A549 (cell line): ENCODE measurements at regions not wholly inside any gene's neighbourhood (a gene's known extent, or its start where the extent isn't known, plus 50 kb on each side); places are given as distances from the start of the nearest gene placed in this dataset.

Source experiments
- ATAC-seq, 2 experiments: fragments of 200-7000 bp in 1 of 2; fragments of >200 bp in 1 of 2; cut with Nextera tagmentation in 1 of 2; cut with Tn5 transposase in 1 of 2; 3 replicates each; pipeline versions ENCODE4 v1.8.0 to v1.9.1; 2018 to 2020; ENCODE audit warnings: mild to moderate bottlenecking in 1 of 2, moderate library complexity in 1 of 2
- CTCF ChIA-PET: fragments of 300-600 bp; sonication (Branson Sonifier 250); formaldehyde crosslinking; extraction: SDS; loops from one replicate; lab custom pipeline; 2021; ENCODE audit warnings: antibody characterized with exemption, inconsistent platforms; lab: Yijun Ruan, JAX
- POLR2A ChIA-PET: fragments of 350-600 bp; formaldehyde crosslinking; extraction: SDS; loops from one replicate; lab custom pipeline; 2021; ENCODE audit warnings: antibody characterized with exemption, inconsistent platforms; lab: Yijun Ruan, JAX
- DNase-seq, 2 experiments: peaks; one replicate each; pipeline versions ENCODE4 v3.0.0 to v3.0.0-alpha.2; 2011 to 2016; ENCODE audit warnings: low read depth in 1 of 2, low spot score in 1 of 2
- FAIRE-seq: peaks from 2 replicates; lab custom pipeline; 2011; peaks lifted over from hg19 to GRCh38; lab: Jason Lieb, UNC
- H3K27ac ChIP-seq, 2 experiments: fragments of >200 bp; sonication (Bioruptor Twin); formaldehyde crosslinking; 3 replicates each; pipeline ENCODE4 v1.5.1; 2016 to 2017
- H3K4me1 ChIP-seq: fragments of >200 bp; sonication (Bioruptor Twin); formaldehyde crosslinking; 3 replicates; pipeline ENCODE4 v1.6.1; 2016
- H3K4me2 ChIP-seq: fragments of >200 bp; sonication (Bioruptor Twin); formaldehyde crosslinking; 3 replicates; pipeline ENCODE4 v1.6.1; 2016
- H3K4me3 ChIP-seq: fragments of >200 bp; sonication (Bioruptor Twin); formaldehyde crosslinking; 3 replicates; pipeline ENCODE4 v1.5.1; 2016
- H3K9me3 ChIP-seq: fragments of >200 bp; sonication (Bioruptor Twin); formaldehyde crosslinking; 3 replicates; pipeline ENCODE4 v1.6.1; 2016
- CTCF ChIP-seq: fragments of >200 bp; sonication (Bioruptor Twin); formaldehyde crosslinking; IDR thresholded peaks from 3 replicates; pipeline ENCODE4 v1.5.1; 2016
- EHMT2 ChIP-seq: fragments of 200-600 bp; sonication (generic); IDR thresholded peaks from 2 replicates; pipeline ENCODE4 v1.6.1; 2016; ENCODE audit warnings: antibody characterized with exemption, low read depth, mild to moderate bottlenecking, moderate library complexity
- ESRRA ChIP-seq: fragments of 150-350 bp; IDR thresholded peaks from 2 replicates; pipeline ENCODE4 v1.6.1; 2014; ENCODE audit warnings: mild to moderate bottlenecking, low read length, borderline replicate concordance
- GATA3 ChIP-seq: IDR thresholded peaks from 2 replicates; pipeline ENCODE4 v1.6.1; 2012; ENCODE audit warnings: borderline replicate concordance
- HDAC2 ChIP-seq: fragments of 200-600 bp; sonication (generic); IDR thresholded peaks from 2 replicates; pipeline ENCODE4 v1.6.1; 2016
- HOXA7 ChIP-seq: fragments of 250-450 bp; sonication (Bioruptor Pico); IDR thresholded peaks from 2 replicates; pipeline ENCODE4 v1.5.0; 2020; ENCODE audit warnings: mild to moderate bottlenecking, moderate library complexity
- HOXB13 ChIP-seq: fragments of 250-450 bp; sonication (Bioruptor Pico); IDR thresholded peaks from 2 replicates; pipeline ENCODE4 v1.5.0; 2020; ENCODE audit warnings: low read depth, mild to moderate bottlenecking, moderate library complexity
- HOXB5 ChIP-seq: fragments of 250-450 bp; sonication (Bioruptor Pico); IDR thresholded peaks from 2 replicates; pipeline ENCODE4 v1.5.0; 2020; ENCODE audit warnings: mild to moderate bottlenecking, moderate library complexity
- JUN ChIP-seq, 2 experiments: fragments of >200 bp; sonication (Bioruptor Twin); formaldehyde crosslinking; IDR thresholded peaks; 2 replicates in 1 of 2; 3 replicates in 1 of 2; pipeline ENCODE4 v1.6.1; 2016 to 2017
- MAFK ChIP-seq: fragments of 450-650 bp; IDR thresholded peaks from 2 replicates; pipeline ENCODE4 v1.6.1; 2014; ENCODE audit not compliant: partially characterized antibody
- MAX ChIP-seq: IDR thresholded peaks from 2 replicates; pipeline ENCODE4 v1.6.1; 2012
- MAZ ChIP-seq: fragments of 150-350 bp; IDR thresholded peaks from 2 replicates; pipeline ENCODE4 v1.6.1; 2014; ENCODE audit warnings: antibody characterized with exemption, low read depth, low read length, borderline replicate concordance
- PBX3 ChIP-seq: IDR thresholded peaks from 2 replicates; pipeline ENCODE4 v1.6.1; 2012
- RARB ChIP-seq: fragments of 250-450 bp; sonication (Bioruptor Pico); IDR thresholded peaks from 2 replicates; pipeline ENCODE4 v1.8.0; 2021; ENCODE audit warnings: mild to moderate bottlenecking, moderate library complexity
- RNF2 ChIP-seq: fragments of 200-600 bp; sonication (generic); IDR thresholded peaks from 2 replicates; pipeline ENCODE4 v1.6.1; 2016; ENCODE audit warnings: low read depth, mild to moderate bottlenecking, antibody characterized with exemption, moderate library complexity, borderline replicate concordance
- SREBF2 ChIP-seq: fragments of 450-650 bp; IDR thresholded peaks from 2 replicates; pipeline ENCODE4 v1.6.1; 2014; ENCODE audit warnings: mild to moderate bottlenecking, moderate library complexity
- ZNF302 ChIP-seq: fragments of 250-450 bp; sonication (Bioruptor Pico); IDR thresholded peaks from 2 replicates; pipeline ENCODE4 v1.9.0; 2021; ENCODE audit warnings: inconsistent platforms, mild to moderate bottlenecking, moderate library complexity
- WGBS: methylation state at CpG from one replicate; pipeline ENCODE4 v1.1.6; 2017; ENCODE audit errors: missing lambda C conversion rate; 5-methylcytosine and 5-hydroxymethylcytosine counted together
- TF ChIP-seq, protein P1 (sequence below): IDR thresholded peaks from 2 replicates; pipeline ENCODE4 v1.6.1; 2012; ENCODE audit warnings: low read depth, borderline replicate concordance

DNA sequence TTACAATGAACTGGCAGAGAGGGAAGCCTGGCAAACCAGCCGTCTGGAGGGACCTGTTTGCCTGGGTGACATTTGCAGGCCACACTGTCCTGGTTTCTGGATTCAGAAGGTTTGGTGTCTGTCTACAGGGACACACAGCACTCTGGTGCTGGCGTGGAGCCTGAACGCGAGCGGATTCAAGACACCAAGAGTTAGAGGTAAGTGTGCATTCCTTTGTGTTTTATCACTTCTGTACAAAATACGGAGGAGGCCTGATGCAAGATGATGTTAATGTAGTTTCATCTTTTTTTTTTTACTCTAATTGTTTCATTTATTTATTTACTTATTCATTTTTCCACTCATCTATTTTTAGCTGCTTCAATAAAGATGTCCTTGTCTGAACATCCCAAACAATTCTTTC, 485.3 kb upstream of the ADARB2 start:
- POLR2A ChIA-PET = no interaction called here
- no peak overlapping the region for H3K27ac ChIP-seq
- H3K4me2 ChIP-seq = no peak overlapping the region
- FAIRE-seq (no peak), DNase-seq (no peak), ATAC-seq (no peak)
- TF ChIP-seq RNF2 (no peak), HOXB5 (CRISPR knock-in tag) (no peak), ESRRA (no peak), ZNF302 (CRISPR knock-in tag) (no peak), GATA3 (no peak)
- TF ChIP-seq, protein P1, sequence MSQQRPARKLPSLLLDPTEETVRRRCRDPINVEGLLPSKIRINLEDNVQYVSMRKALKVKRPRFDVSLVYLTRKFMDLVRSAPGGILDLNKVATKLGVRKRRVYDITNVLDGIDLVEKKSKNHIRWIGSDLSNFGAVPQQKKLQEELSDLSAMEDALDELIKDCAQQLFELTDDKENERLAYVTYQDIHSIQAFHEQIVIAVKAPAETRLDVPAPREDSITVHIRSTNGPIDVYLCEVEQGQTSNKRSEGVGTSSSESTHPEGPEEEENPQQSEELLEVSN = no peak
- no peaks in the 10 kb centered on the region for H3K9me3 ChIP-seq
- H3K4me3 ChIP-seq = no peak overlapping the region
- no peaks in the 10 kb centered on the region for H3K4me1 ChIP-seq
- CTCF ChIA-PET = interaction anchor here (0.6 kb wide), 1 partner anchor 678 kb away, joined by 3 read pairs; no protein-coding TSS in a partner anchor
- WGBS = 36% methylated on average over 6 of the region's 6 CpGs

DNA sequence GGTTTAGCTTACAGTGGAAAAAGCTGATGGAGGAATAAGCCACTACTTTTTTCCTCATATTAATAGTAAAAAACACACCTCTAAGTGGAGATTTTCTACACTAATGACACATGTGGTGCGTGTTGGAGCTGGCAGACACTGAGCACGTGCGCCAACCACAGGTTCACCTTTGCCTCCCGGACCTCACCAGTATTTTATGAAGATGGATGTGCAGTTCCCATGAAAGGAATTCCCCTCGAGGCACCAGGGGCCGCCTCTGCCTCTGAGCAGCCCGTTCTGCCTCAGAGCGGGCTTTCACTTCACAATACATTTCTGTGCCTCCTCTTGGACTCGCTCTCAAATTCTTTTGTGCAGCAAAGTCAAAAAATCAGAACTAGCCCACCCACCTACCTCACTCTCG, 477.5 kb upstream of the ADARB2 start:
- WGBS = 9% methylated on average over 10 of the region's 10 CpGs
- ATAC-seq (no peak), DNase-seq (no peak), FAIRE-seq (no peak)
- no peaks in the 10 kb centered on the region for H3K4me1 ChIP-seq
- TF ChIP-seq RARB (CRISPR knock-in tag) = no peak
- TF ChIP-seq, protein P1 = no peak
- ChIA-PET POLR2A (no interaction called here), CTCF (no interaction called here)
- no peaks in the 10 kb centered on the region for H3K9me3 ChIP-seq
- no peak overlapping the region for H3K27ac ChIP-seq
- H3K4me2 ChIP-seq = no peak overlapping the region
- no peak overlapping the region for H3K4me3 ChIP-seq

DNA sequence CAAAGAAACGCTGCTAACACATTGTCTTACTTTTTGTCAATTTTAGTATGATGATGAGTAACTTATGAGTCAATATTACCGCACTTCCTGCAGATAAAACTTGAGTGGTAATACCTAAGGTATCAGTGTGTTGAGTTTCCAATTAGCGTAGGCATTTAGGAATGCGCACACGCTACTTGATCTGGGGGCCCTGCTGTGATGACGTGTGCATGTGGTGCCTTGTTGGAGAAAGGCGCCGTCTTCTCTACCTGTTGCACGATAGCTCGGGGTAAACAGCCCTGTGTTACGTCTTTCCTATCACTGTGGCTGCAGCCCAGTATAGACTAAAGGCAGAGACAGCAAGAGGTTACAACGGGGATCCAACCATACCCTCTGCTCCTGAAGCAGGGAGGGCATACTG, 476.8 kb upstream of the ADARB2 start:
- ATAC-seq (no peak), FAIRE-seq (no peak), DNase-seq (no peak)
- Histone ChIP-seq H3K4me3 (no peak overlapping the region), H3K4me1 (no peaks in the 10 kb centered on the region), H3K27ac (no peak overlapping the region), H3K9me3 (no peaks in the 10 kb centered on the region), H3K4me2 (no peak overlapping the region)
- WGBS = 18% methylated on average over 12 of the region's 12 CpGs
- CTCF ChIA-PET = no interaction called here
- TF ChIP-seq CTCF = no peak
- TF ChIP-seq SREBF2 = no peak
- no peak for TF ChIP-seq PBX3
- TF ChIP-seq MAZ = no peak
- TF ChIP-seq HDAC2 = no peak
- TF ChIP-seq JUN (IDR thresholded peaks at IDR 0.05) = no peak
- TF ChIP-seq HOXA7 = no peak
- TF ChIP-seq GATA3 = no peak
- TF ChIP-seq MAFK = no peak
- TF ChIP-seq HOXB13 (CRISPR knock-in tag) = no peak
- no peak for TF ChIP-seq EHMT2
- TF ChIP-seq MAX = no peak
- POLR2A ChIA-PET = no interaction called here
